Neuronal stem cell (in vitro differentiated cells): ENCODE measurements at regions not wholly inside any gene's neighbourhood (a gene's known extent, or its start where the extent isn't known, plus 50 kb on each side); places are given as distances from the start of the nearest gene placed in this dataset.
"Not testable (repeated sequence)": the region's sequence is repeated elsewhere in the genome, so short reads cannot be mapped to it uniquely, and the experiment has no call there.

Experiments used
- DNase-seq: peaks from one replicate; pipeline ENCODE4 v3.0.0-alpha.2; 2013; ENCODE audit warnings: low spot score
- H2AFZ ChIP-seq: one replicate; pipeline ENCODE4 v1.6.1; 2013; ENCODE audit warnings: mild to moderate bottlenecking, low read length, inconsistent platforms
- H2AK5ac ChIP-seq: 2 replicates; pipeline ENCODE4 v1.6.1; 2013; ENCODE audit warnings: low read depth, mild to moderate bottlenecking, inconsistent platforms, low read length, moderate library complexity, mixed read lengths
- H2BK120ac ChIP-seq: 2 replicates; pipeline ENCODE4 v1.6.1; 2013; ENCODE audit warnings: low read depth, mild to moderate bottlenecking, inconsistent platforms, low read length, moderate library complexity, mixed read lengths
- H2BK12ac ChIP-seq: one replicate; pipeline ENCODE4 v1.6.1; 2013; ENCODE audit warnings: low read length, inconsistent platforms
- H2BK15ac ChIP-seq: 2 replicates; pipeline ENCODE4 v1.6.1; 2013; ENCODE audit warnings: mild to moderate bottlenecking, low read length, inconsistent platforms, mixed read lengths
- H2BK5ac ChIP-seq: one replicate; pipeline ENCODE4 v1.6.1; 2013; ENCODE audit warnings: inconsistent platforms, mild to moderate bottlenecking, low read length, moderate library complexity
- H3K14ac ChIP-seq: one replicate; pipeline ENCODE4 v1.6.1; 2013; ENCODE audit warnings: low read length, inconsistent platforms
- H3K18ac ChIP-seq: 2 replicates; pipeline ENCODE4 v1.6.1; 2013; ENCODE audit warnings: low read length, inconsistent platforms
- H3K23ac ChIP-seq: 2 replicates; pipeline ENCODE4 v1.6.1; 2013; ENCODE audit warnings: low read depth, mild to moderate bottlenecking, mixed read lengths, low read length, inconsistent platforms; ENCODE audit not compliant: poor library complexity
- H3K27ac ChIP-seq: replicated peaks from 3 replicates; pipeline ENCODE4 v1.5.1; 2013; ENCODE audit warnings: low read length, inconsistent platforms
- H3K27me3 ChIP-seq, 3 experiments: 2 replicates each; pipeline ENCODE4 v1.6.1; 2013; ENCODE audit warnings: low read length in 3 of 3, mild to moderate bottlenecking in 2 of 3, inconsistent platforms in 1 of 3, low read depth in 1 of 3, mixed read lengths in 1 of 3, moderate library complexity in 1 of 3; ENCODE audit not compliant: control insufficient read depth in 3 of 3, insufficient read depth in 3 of 3
- H3K36me3 ChIP-seq, 2 donors: replicated peaks in 1 of 2; 2 replicates each; pipeline ENCODE4 v1.6.1; 2013; ENCODE audit warnings: low read length in 2 of 2; ENCODE audit not compliant: control insufficient read depth in 2 of 2, insufficient read depth in 2 of 2
- H3K4ac ChIP-seq: 2 replicates; pipeline ENCODE4 v1.6.1; 2013; ENCODE audit warnings: inconsistent platforms, mild to moderate bottlenecking, low read length, moderate library complexity
- H3K4me1 ChIP-seq, 2 donors: 1 replicate in 1 of 2; 2 replicates in 1 of 2; pipeline ENCODE4 v1.6.1; 2013; ENCODE audit warnings: low read length in 2 of 2, low read depth in 1 of 2; ENCODE audit not compliant: control insufficient read depth in 2 of 2, insufficient read depth in 1 of 2
- H3K4me2 ChIP-seq: one replicate; pipeline ENCODE4 v1.6.1; 2013; ENCODE audit warnings: mild to moderate bottlenecking, low read length, inconsistent platforms; ENCODE audit not compliant: insufficient read depth, poor library complexity, severe bottlenecking
- H3K4me3 ChIP-seq, 2 donors: 2 replicates each; pipeline ENCODE4 v1.5.1; 2013; ENCODE audit warnings: low read length in 2 of 2, mild to moderate bottlenecking in 2 of 2, inconsistent platforms in 1 of 2, moderate library complexity in 1 of 2
- H3K79me1 ChIP-seq: one replicate; pipeline ENCODE4 v1.6.1; 2013; ENCODE audit warnings: low read depth, mild to moderate bottlenecking, inconsistent platforms, low read length, moderate library complexity
- H3K9ac ChIP-seq: one replicate; pipeline ENCODE4 v1.6.1; 2013; ENCODE audit warnings: mild to moderate bottlenecking, low read depth, low read length, inconsistent platforms; ENCODE audit not compliant: poor library complexity
- H3K9me3 ChIP-seq, 2 donors: replicated peaks in 1 of 2; 2 replicates each; pipeline versions ENCODE3 to v1.6.1; 2013; ENCODE audit warnings: low read length in 2 of 2, mild to moderate bottlenecking in 2 of 2, inconsistent platforms in 1 of 2, low read depth in 1 of 2, mixed read lengths in 1 of 2, moderate library complexity in 1 of 2; ENCODE audit not compliant: control insufficient read depth in 2 of 2, insufficient read depth in 1 of 2
- H4K8ac ChIP-seq: one replicate; pipeline ENCODE4 v1.6.1; 2013; ENCODE audit warnings: low read depth, mild to moderate bottlenecking, inconsistent platforms, low read length, moderate library complexity
- H4K91ac ChIP-seq: one replicate; pipeline ENCODE4 v1.6.1; 2013; ENCODE audit warnings: low read length, low read depth, mild to moderate bottlenecking, inconsistent platforms; ENCODE audit not compliant: poor library complexity
- WGBS, 2 donors: extraction: QIAGEN DNeasy Blood & Tissue Kit; methylation state at CpG; one replicate each; pipeline ENCODE4 v1.1.7; 2013; ENCODE audit warnings: missing lambda C conversion rate in 2 of 2, mixed read lengths in 1 of 2; ENCODE audit not compliant: insufficient read length in 2 of 2, insufficient replicate concordance in 1 of 2; ENCODE audit errors: extremely low coverage in 2 of 2; 5-methylcytosine and 5-hydroxymethylcytosine counted together

GRCh38 chr12:131226345-131227265 is 272.9 kb downstream of the ADGRD1 start:
- Histone ChIP-seq H3K18ac (peak overlapping the region; percentile 27), H2AFZ (no peak overlapping the region), H3K4me1 (peaks cover 17 to 30% of the 10 kb centered on the region in 2 donors), H2BK15ac (no peak overlapping the region), H3K4me3 (no peak overlapping the region), H3K9me3 (no peaks in the 10 kb centered on the region), H3K9ac (no peak overlapping the region), H3K27me3 (no peaks in the 10 kb centered on the region), H3K4ac (no peak overlapping the region), H2BK120ac (no peak overlapping the region), H2AK5ac (peak overlapping the region; percentile 90), H2BK5ac (no peak overlapping the region), H2BK12ac (peak overlapping the region; percentile 41), H3K79me1 (peaks cover 1% of the 10 kb centered on the region), H3K27ac (no peak overlapping the region), H3K14ac (peak overlapping the region; percentile 21), H4K8ac (no peak overlapping the region), H4K91ac (no peak overlapping the region), H3K36me3 (no peaks in the 10 kb centered on the region), H3K4me2 (no peak overlapping the region), H3K23ac (no peak overlapping the region)
- DNase-seq, result no peak
- WGBS, 2 donors, result no CpG with 5 or more reads among the region's 12 CpGs

- H3K36me3 ChIP-seq, H3K23ac ChIP-seq, H3K27ac ChIP-seq, H2AK5ac ChIP-seq, H3K4ac ChIP-seq, H3K4me3 ChIP-seq, H3K79me1 ChIP-seq, H3K9ac ChIP-seq, H2BK120ac ChIP-seq, H2BK5ac ChIP-seq, H2BK12ac ChIP-seq, DNase-seq, H3K14ac ChIP-seq, H2BK15ac ChIP-seq, H4K91ac ChIP-seq, H3K4me2 ChIP-seq, H2AFZ ChIP-seq, H3K9me3 ChIP-seq, H3K27me3 ChIP-seq, H3K18ac ChIP-seq, H4K8ac ChIP-seq: not testable (repeated sequence)
- peaks cover 8 to 20% of the 10 kb centered on the region in 2 donors for H3K4me1 ChIP-seq
- WGBS, 2 donors, result no CpG with 5 or more reads among the region's 22 CpGs
Measured at GRCh38 chr12:131227641-131228040, 273.9 kb downstream of the ADGRD1 start.

- H3K4ac ChIP-seq, H3K79me1 ChIP-seq, H4K91ac ChIP-seq, H3K14ac ChIP-seq, DNase-seq, H3K4me3 ChIP-seq, H2BK12ac ChIP-seq, H3K27ac ChIP-seq, H3K36me3 ChIP-seq, H2BK120ac ChIP-seq, H3K4me2 ChIP-seq, H4K8ac ChIP-seq, H3K27me3 ChIP-seq, H3K9ac ChIP-seq, H3K9me3 ChIP-seq: not testable (repeated sequence)
- peak overlapping the region; percentile 92 for H2AK5ac ChIP-seq
- peaks cover 5 to 12% of the 10 kb centered on the region in 2 donors for H3K4me1 ChIP-seq
- peak overlapping the region; percentile 86 for H2AFZ ChIP-seq
- peak overlapping the region; percentile 65 for H3K23ac ChIP-seq
- H2BK5ac ChIP-seq, result peak overlapping the region; percentile 90
- WGBS, 2 donors, result no CpG with 5 or more reads among the region's 7 CpGs
- peak overlapping the region; percentile 94 for H2BK15ac ChIP-seq
- peak overlapping the region; percentile 94 for H3K18ac ChIP-seq
Measured at GRCh38 chr12:131229079-131229425, 275.3 kb downstream of the ADGRD1 start.

GRCh38 chr12:131229426-131230339 is 276.0 kb downstream of the ADGRD1 start:
- Histone ChIP-seq H3K4me1 (peaks cover 5 to 12% of the 10 kb centered on the region in 2 donors), H4K8ac (peak overlapping the region; percentile 19), H3K18ac (peak overlapping the region; percentile 94), H2AK5ac (peak overlapping the region; percentile 92), H4K91ac (no peak overlapping the region), H2BK12ac (no peak overlapping the region), H3K9me3 (peaks cover 0 to 1% of the 10 kb centered on the region in 2 donors), H3K27ac (no peak overlapping the region), H3K23ac (peak overlapping the region; percentile 65), H3K79me1 (no peaks in the 10 kb centered on the region), H2AFZ (peak overlapping the region; percentile 86), H2BK5ac (peak overlapping the region; percentile 90), H3K14ac (peak overlapping the region; percentile 21), H2BK15ac (peak overlapping the region; percentile 94), H3K9ac (no peak overlapping the region), H3K4me2 (peak overlapping the region; percentile 47), H3K36me3 (no peaks in the 10 kb centered on the region), H3K4ac (no peak overlapping the region), H2BK120ac (no peak overlapping the region), H3K4me3 (no peak overlapping the region), H3K27me3 (no peaks in the 10 kb centered on the region)
- no CpG with 5 or more reads among the region's 17 CpGs for WGBS, 2 donors
- DNase-seq, result no peak
